ENCODE measurements at regions not wholly inside any gene's neighbourhood (a gene's known extent, or its start where the extent isn't known, plus 50 kb on each side); places are given as distances from the start of the nearest gene placed in this dataset.

- no peaks in the 10 kb centered on the region for H3K36me3 ChIP-seq (ENCODE audit: insufficient read depth, low read length)
- no peaks in the 10 kb centered on the region for H3K9me3 ChIP-seq (ENCODE audit: low read length)
- no peaks in the 10 kb centered on the region for H3K4me1 ChIP-seq (ENCODE audit: insufficient read depth, low read length)
- H2AFZ ChIP-seq (ENCODE audit: low read depth, low read length) = no peak overlapping the region
- no peak overlapping the region for H3K4me3 ChIP-seq (ENCODE audit: low read length)
- peaks cover 2% of the 10 kb centered on the region for H3K27me3 ChIP-seq (ENCODE audit: insufficient read depth, low read length)
Observed at GRCh38 chr18:76573325-76574025, 78.4 kb upstream of the ZNF516 start.

- Histone ChIP-seq H3K4me1 (ENCODE audit: insufficient read depth, low read length) (no peaks in the 10 kb centered on the region), H3K9me3 (ENCODE audit: low read length) (no peaks in the 10 kb centered on the region), H3K4me3 (ENCODE audit: low read length) (no peak overlapping the region), H3K27me3 (ENCODE audit: insufficient read depth, low read length) (no peaks in the 10 kb centered on the region), H2AFZ (ENCODE audit: low read depth, low read length) (no peak overlapping the region), H3K36me3 (ENCODE audit: insufficient read depth, low read length) (no peaks in the 10 kb centered on the region)
Observed at GRCh38 chr18:76572518-76573247, 77.6 kb upstream of the ZNF516 start.

GRCh38 chr18:76571689-76572088 lies 76.6 kb upstream of the ZNF516 start:
- Histone ChIP-seq H3K36me3 (ENCODE audit: insufficient read depth, low read length) (no peaks in the 10 kb centered on the region), H3K4me1 (ENCODE audit: insufficient read depth, low read length) (no peaks in the 10 kb centered on the region), H3K9me3 (ENCODE audit: low read length) (no peaks in the 10 kb centered on the region), H2AFZ (ENCODE audit: low read depth, low read length) (no peak overlapping the region), H3K4me3 (ENCODE audit: low read length) (no peak overlapping the region), H3K27me3 (ENCODE audit: insufficient read depth, low read length) (no peaks in the 10 kb centered on the region)

- no peaks in the 10 kb centered on the region for H3K27me3 ChIP-seq (ENCODE audit: insufficient read depth, low read length)
- no peak overlapping the region for H2AFZ ChIP-seq (ENCODE audit: low read depth, low read length)
- H3K4me1 ChIP-seq (ENCODE audit: insufficient read depth, low read length) = no peaks in the 10 kb centered on the region
Observed at GRCh38 chr18:76570856-76571255, 75.8 kb upstream of the ZNF516 start.

GRCh38 chr18:76569644-76570419 lies 74.8 kb upstream of the ZNF516 start:
- Histone ChIP-seq H3K9me3 (ENCODE audit: low read length) (no peaks in the 10 kb centered on the region), H3K36me3 (ENCODE audit: insufficient read depth, low read length) (no peaks in the 10 kb centered on the region), H3K4me3 (ENCODE audit: low read length) (no peak overlapping the region), H3K27me3 (ENCODE audit: insufficient read depth, low read length) (no peaks in the 10 kb centered on the region), H2AFZ (ENCODE audit: low read depth, low read length) (no peak overlapping the region), H3K4me1 (ENCODE audit: insufficient read depth, low read length) (peaks cover 8% of the 10 kb centered on the region)

More at GRCh38 chr18:76570856-76571255, 75.8 kb upstream of the ZNF516 start:
- no peaks in the 10 kb centered on the region for H3K9me3 ChIP-seq (ENCODE audit: low read length)
- no peaks in the 10 kb centered on the region for H3K36me3 ChIP-seq (ENCODE audit: insufficient read depth, low read length)
- H3K4me3 ChIP-seq (ENCODE audit: low read length) = no peak overlapping the region

- Histone ChIP-seq H3K4me1 (ENCODE audit: insufficient read depth, low read length) (peaks cover 12% of the 10 kb centered on the region), H2AFZ (ENCODE audit: low read depth, low read length) (no peak overlapping the region), H3K4me3 (ENCODE audit: low read length) (no peak overlapping the region), H3K27me3 (ENCODE audit: insufficient read depth, low read length) (no peaks in the 10 kb centered on the region), H3K36me3 (ENCODE audit: insufficient read depth, low read length) (no peaks in the 10 kb centered on the region), H3K9me3 (ENCODE audit: low read length) (peaks cover under 1% of the 10 kb centered on the region)
Observed at GRCh38 chr18:76568731-76569130, 73.7 kb upstream of the ZNF516 start.

GRCh38 chr18:76567835-76568445 lies 72.9 kb upstream of the ZNF516 start:
- peaks cover 4% of the 10 kb centered on the region for H3K9me3 ChIP-seq (ENCODE audit: low read length)
- peaks cover 12% of the 10 kb centered on the region for H3K4me1 ChIP-seq (ENCODE audit: insufficient read depth, low read length)
- H3K27me3 ChIP-seq (ENCODE audit: insufficient read depth, low read length) = no peaks in the 10 kb centered on the region
- H3K4me3 ChIP-seq (ENCODE audit: low read length) = no peak overlapping the region
- H2AFZ ChIP-seq (ENCODE audit: low read depth, low read length) = no peak overlapping the region
- no peaks in the 10 kb centered on the region for H3K36me3 ChIP-seq (ENCODE audit: insufficient read depth, low read length)

GRCh38 chr18:76566987-76567386 lies 71.9 kb upstream of the ZNF516 start:
- Histone ChIP-seq H3K36me3 (ENCODE audit: insufficient read depth, low read length) (no peaks in the 10 kb centered on the region), H3K27me3 (ENCODE audit: insufficient read depth, low read length) (no peaks in the 10 kb centered on the region), H2AFZ (ENCODE audit: low read depth, low read length) (no peak overlapping the region), H3K4me1 (ENCODE audit: insufficient read depth, low read length) (peaks cover 12% of the 10 kb centered on the region), H3K4me3 (ENCODE audit: low read length) (no peak overlapping the region), H3K9me3 (ENCODE audit: low read length) (peaks cover 4% of the 10 kb centered on the region)

- peaks cover 12% of the 10 kb centered on the region for H3K4me1 ChIP-seq (ENCODE audit: insufficient read depth, low read length)
- no peaks in the 10 kb centered on the region for H3K36me3 ChIP-seq (ENCODE audit: insufficient read depth, low read length)
- peak overlapping the region; percentile 6 for H2AFZ ChIP-seq (ENCODE audit: low read depth, low read length)
- no peaks in the 10 kb centered on the region for H3K27me3 ChIP-seq (ENCODE audit: insufficient read depth, low read length)
- H3K9me3 ChIP-seq (ENCODE audit: low read length) = peaks cover 4% of the 10 kb centered on the region
- H3K4me3 ChIP-seq (ENCODE audit: low read length) = peak overlapping the region; percentile 18
Observed at GRCh38 chr18:76565238-76566173, 70.5 kb upstream of the ZNF516 start.

- Histone ChIP-seq H3K4me1 (ENCODE audit: insufficient read depth, low read length) (peaks cover 12% of the 10 kb centered on the region), H3K9me3 (ENCODE audit: low read length) (peaks cover 4% of the 10 kb centered on the region), H2AFZ (ENCODE audit: low read depth, low read length) (peak overlapping the region; percentile 6), H3K36me3 (ENCODE audit: insufficient read depth, low read length) (no peaks in the 10 kb centered on the region), H3K27me3 (ENCODE audit: insufficient read depth, low read length) (no peaks in the 10 kb centered on the region), H3K4me3 (ENCODE audit: low read length) (no peak overlapping the region)
Observed at GRCh38 chr18:76564655-76565237, 69.7 kb upstream of the ZNF516 start.

- peaks cover 16% of the 10 kb centered on the region for H3K4me1 ChIP-seq (ENCODE audit: insufficient read depth, low read length)
- H3K27me3 ChIP-seq (ENCODE audit: insufficient read depth, low read length) = no peaks in the 10 kb centered on the region
- no peak overlapping the region for H3K4me3 ChIP-seq (ENCODE audit: low read length)
- no peaks in the 10 kb centered on the region for H3K36me3 ChIP-seq (ENCODE audit: insufficient read depth, low read length)
- H2AFZ ChIP-seq (ENCODE audit: low read depth, low read length) = no peak overlapping the region
- peaks cover 4% of the 10 kb centered on the region for H3K9me3 ChIP-seq (ENCODE audit: low read length)
Observed at GRCh38 chr18:76564117-76564516, 69.1 kb upstream of the ZNF516 start.

Measured in neuron (in vitro differentiated cells).